CD4-positive, alpha-beta T cell treated with Interleukin-21 for 1 hour (primary cell): ENCODE measurements at regions not wholly inside any gene's neighbourhood (a gene's known extent, or its start where the extent isn't known, plus 50 kb on each side); places are given as distances from the start of the nearest gene placed in this dataset.
"Not testable (repeated sequence)": the region's sequence is repeated elsewhere in the genome, so short reads cannot be mapped to it uniquely, and the experiment has no call there.

Experiments
- DNase-seq: peaks from one replicate; pipeline ENCODE4 v3.0.0-alpha.2; 2020

- no peak for DNase-seq
Measured at GRCh38 chr6:169099411-169100202, 154.0 kb downstream of the THBS2 start.

GRCh38 chr6:169098651-169099050, 155.0 kb downstream of the THBS2 start:
- DNase-seq, result not testable (repeated sequence)

- no peak for DNase-seq
Measured at GRCh38 chr6:169098116-169098515, 155.5 kb downstream of the THBS2 start.

GRCh38 chr6:169097381-169097959, 156.2 kb downstream of the THBS2 start:
- DNase-seq, result no peak

GRCh38 chr6:169096388-169096787, 157.3 kb downstream of the THBS2 start:
- DNase-seq, result no peak

- DNase-seq, result no peak
Measured at GRCh38 chr6:169095153-169095552, 158.5 kb downstream of the THBS2 start.

- DNase-seq, result no peak
Measured at GRCh38 chr6:169094552-169094950, 159.1 kb downstream of the THBS2 start.

- DNase-seq, result no peak
Measured at GRCh38 chr6:169093770-169094551, 159.7 kb downstream of the THBS2 start.

GRCh38 chr6:169093066-169093723, 160.5 kb downstream of the THBS2 start:
- DNase-seq, result no peak

GRCh38 chr6:169092375-169092774, 161.3 kb downstream of the THBS2 start:
- DNase-seq, result no peak

GRCh38 chr6:169090514-169091127, 163.0 kb downstream of the THBS2 start:
- not testable (repeated sequence) for DNase-seq

GRCh38 chr6:169088762-169089161, 164.9 kb downstream of the THBS2 start:
- DNase-seq, result no peak

GRCh38 chr6:169087443-169088041, 166.1 kb downstream of the THBS2 start:
- DNase-seq, result no peak

GRCh38 chr6:169086616-169087015, 167.0 kb downstream of the THBS2 start:
- DNase-seq, result not testable (repeated sequence)

GRCh38 chr6:169086020-169086419, 167.6 kb downstream of the THBS2 start:
- DNase-seq, result no peak

- DNase-seq, result no peak
Measured at GRCh38 chr6:169085466-169085865, 168.2 kb downstream of the THBS2 start.

- not testable (repeated sequence) for DNase-seq
Measured at GRCh38 chr6:169084557-169084956, 169.1 kb downstream of the THBS2 start.

- DNase-seq, result no peak
Measured at GRCh38 chr6:169084067-169084466, 169.6 kb downstream of the THBS2 start.

GRCh38 chr6:169083508-169083874, 170.2 kb downstream of the THBS2 start:
- no peak for DNase-seq

GRCh38 chr6:169082817-169083507, 170.7 kb downstream of the THBS2 start:
- no peak for DNase-seq

- DNase-seq, result no peak
Measured at GRCh38 chr6:169082093-169082492, 171.6 kb downstream of the THBS2 start.

- no peak for DNase-seq
Measured at GRCh38 chr6:169081248-169081647, 172.4 kb downstream of the THBS2 start.
